Breast epithelium (tissue), 3 donors: ENCODE measurements at regions not wholly inside any gene's neighbourhood (a gene's known extent, or its start where the extent isn't known, plus 50 kb on each side); places are given as distances from the start of the nearest gene placed in this dataset.

Experiments used
- POLR2A ChIP-seq: fragments of 450-650 bp; IDR thresholded peaks from one replicate; pipeline ENCODE4 v1.6.1; 2016; ENCODE audit warnings: antibody characterized with exemption, mild to moderate bottlenecking, moderate library complexity
- POLR2AphosphoS5 ChIP-seq, 3 donors: sonication (generic); formaldehyde crosslinking; IDR thresholded peaks; one replicate each; pipeline ENCODE4 v1.6.1; 2017; ENCODE audit warnings: antibody characterized with exemption in 3 of 3
- TF ChIP-seq, protein P1 (sequence below), 3 donors: fragments of 450-650 bp; IDR thresholded peaks; one replicate each; pipeline ENCODE4 v1.5.1; 2016 to 2017; ENCODE audit warnings: antibody characterized with exemption in 3 of 3, mild to moderate bottlenecking in 3 of 3, moderate library complexity in 3 of 3

GRCh38 chr9:84598921-84599636, 70.5 kb upstream of the NTRK2 start:
- TF ChIP-seq POLR2A: no peak
- TF ChIP-seq, protein P1, sequence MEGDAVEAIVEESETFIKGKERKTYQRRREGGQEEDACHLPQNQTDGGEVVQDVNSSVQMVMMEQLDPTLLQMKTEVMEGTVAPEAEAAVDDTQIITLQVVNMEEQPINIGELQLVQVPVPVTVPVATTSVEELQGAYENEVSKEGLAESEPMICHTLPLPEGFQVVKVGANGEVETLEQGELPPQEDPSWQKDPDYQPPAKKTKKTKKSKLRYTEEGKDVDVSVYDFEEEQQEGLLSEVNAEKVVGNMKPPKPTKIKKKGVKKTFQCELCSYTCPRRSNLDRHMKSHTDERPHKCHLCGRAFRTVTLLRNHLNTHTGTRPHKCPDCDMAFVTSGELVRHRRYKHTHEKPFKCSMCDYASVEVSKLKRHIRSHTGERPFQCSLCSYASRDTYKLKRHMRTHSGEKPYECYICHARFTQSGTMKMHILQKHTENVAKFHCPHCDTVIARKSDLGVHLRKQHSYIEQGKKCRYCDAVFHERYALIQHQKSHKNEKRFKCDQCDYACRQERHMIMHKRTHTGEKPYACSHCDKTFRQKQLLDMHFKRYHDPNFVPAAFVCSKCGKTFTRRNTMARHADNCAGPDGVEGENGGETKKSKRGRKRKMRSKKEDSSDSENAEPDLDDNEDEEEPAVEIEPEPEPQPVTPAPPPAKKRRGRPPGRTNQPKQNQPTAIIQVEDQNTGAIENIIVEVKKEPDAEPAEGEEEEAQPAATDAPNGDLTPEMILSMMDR (IDR thresholded peaks at IDR 0.05): no peak
- no peak for TF ChIP-seq POLR2AphosphoS5 (IDR thresholded peaks at IDR 0.05)
